GM12891 (cell line): ENCODE measurements at regions not wholly inside any gene's neighbourhood (a gene's known extent, or its start where the extent isn't known, plus 50 kb on each side); places are given as distances from the start of the nearest gene placed in this dataset.

ENCODE experiments used
- POLR2A ChIP-seq: IDR thresholded peaks from 2 replicates; pipeline ENCODE4 v1.6.1; 2011; ENCODE audit warnings: low read depth, low read length, control low read depth
- POLR2AphosphoS5 ChIP-seq: IDR thresholded peaks from 2 replicates; pipeline ENCODE4 v1.6.1; 2011; ENCODE audit warnings: low read depth, low read length, control low read depth
- TAF1 ChIP-seq: IDR thresholded peaks from 2 replicates; pipeline ENCODE4 v1.6.1; 2011; ENCODE audit warnings: low read depth, low read length, control low read depth

DNA sequence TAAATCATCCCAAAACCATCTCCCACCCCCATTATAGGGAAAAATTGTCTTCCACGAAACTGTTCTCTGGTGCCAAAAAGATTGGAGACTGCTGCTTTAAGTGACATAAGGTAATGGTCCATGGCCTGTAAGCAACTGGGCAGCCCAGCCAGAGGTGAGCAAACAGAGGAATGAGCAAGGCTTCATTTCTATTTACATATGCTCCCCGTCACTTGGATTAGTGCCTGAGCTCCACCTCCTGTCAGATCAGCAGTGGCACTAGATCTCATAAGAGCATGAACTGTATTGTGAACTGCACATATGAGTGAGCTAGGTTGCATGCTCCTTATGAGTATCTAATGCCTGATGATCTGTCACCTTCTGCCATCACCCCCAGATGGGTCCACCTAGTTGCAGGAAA, 1159.8 kb upstream of the ALCAM start:
- TF ChIP-seq POLR2AphosphoS5 (no peak), POLR2A (no peak), TAF1 (no peak)
